WTC11 (cell line): ENCODE measurements at regions not wholly inside any gene's neighbourhood (a gene's known extent, or its start where the extent isn't known, plus 50 kb on each side); places are given as distances from the start of the nearest gene placed in this dataset.

Source experiments
- ATAC-seq: fragments of 200-7000 bp; cut with Tn5 transposase; 2 replicates; pipeline ENCODE4 v1.10.0; 2021; ENCODE audit warnings: mild to moderate bottlenecking, moderate library complexity
- CTCF ChIA-PET: fragments of 300-600 bp; sonication (Branson Sonifier 250); formaldehyde crosslinking; loops from one replicate; lab custom pipeline; 2021; ENCODE audit warnings: antibody characterized with exemption; lab: Charles Lee
- POLR2A ChIA-PET: fragments of 350-600 bp; sonication (Branson Sonifier 250); formaldehyde crosslinking; loops from one replicate; lab custom pipeline; 2021; ENCODE audit warnings: antibody characterized with exemption; lab: Charles Lee
- DNase-seq: peaks from one replicate; pipeline ENCODE4 v3.0.0; 2021; ENCODE audit warnings: low spot score
- H3K27ac Mint-ChIP-seq: 2 replicates; pipeline ENCODE4 v1.8.0; 2021; ENCODE audit warnings: mixed read lengths
- H3K27me3 Mint-ChIP-seq: 2 replicates; pipeline ENCODE4 v1.8.0; 2021; ENCODE audit warnings: low read depth, mild to moderate bottlenecking, moderate library complexity, mixed read lengths
- H3K36me3 Mint-ChIP-seq: 2 replicates; pipeline ENCODE4 v1.8.0; 2021; ENCODE audit warnings: mixed read lengths
- H3K4me1 Mint-ChIP-seq: 2 replicates; pipeline ENCODE4 v1.8.0; 2022; ENCODE audit warnings: mixed read lengths
- H3K4me3 Mint-ChIP-seq: 2 replicates; pipeline ENCODE4 v1.8.0; 2021; ENCODE audit warnings: mild to moderate bottlenecking, moderate library complexity, mixed read lengths
- H3K9me3 Mint-ChIP-seq: 2 replicates; pipeline ENCODE4 v1.8.0; 2021; ENCODE audit warnings: mixed read lengths
- ATF1 ChIP-seq: sonication (generic); formaldehyde crosslinking; IDR thresholded peaks from 2 replicates; pipeline ENCODE4 v1.8.1; 2023; ENCODE audit warnings: mild to moderate bottlenecking, moderate library complexity, missing genetic modification reagents
- ESRRA ChIP-seq: sonication (generic); formaldehyde crosslinking; IDR thresholded peaks from 2 replicates; pipeline ENCODE4 v1.8.1; 2022; ENCODE audit warnings: mild to moderate bottlenecking, missing genetic modification reagents, borderline replicate concordance
- ETV6 ChIP-seq: sonication (generic); formaldehyde crosslinking; IDR thresholded peaks from 2 replicates; pipeline ENCODE4 v1.8.1; 2022; ENCODE audit warnings: mild to moderate bottlenecking, missing genetic modification reagents
- FOXP1 ChIP-seq: sonication (generic); formaldehyde crosslinking; IDR thresholded peaks from 2 replicates; pipeline ENCODE4 v1.8.0; 2022; ENCODE audit warnings: missing genetic modification reagents, mild to moderate bottlenecking, moderate library complexity, borderline replicate concordance
- JAZF1 ChIP-seq: fragments of 250-450 bp; sonication (Bioruptor Pico); IDR thresholded peaks from 2 replicates; pipeline ENCODE4 v1.9.0; 2021; ENCODE audit warnings: moderate library complexity, mild to moderate bottlenecking, inconsistent platforms
- NFATC4 ChIP-seq: fragments of 250-450 bp; sonication (Bioruptor Pico); IDR thresholded peaks from 2 replicates; pipeline ENCODE4 v1.9.0; 2021; ENCODE audit warnings: mild to moderate bottlenecking
- NFE2L1 ChIP-seq: sonication (generic); formaldehyde crosslinking; IDR thresholded peaks from 2 replicates; pipeline ENCODE4 v1.8.1; 2023; ENCODE audit warnings: missing genetic modification reagents
- NFYB ChIP-seq: sonication (generic); formaldehyde crosslinking; conservative IDR thresholded peaks from 2 replicates; pipeline ENCODE4 v1.8.0; 2022; ENCODE audit warnings: low read depth, missing genetic modification reagents
- OVOL2 ChIP-seq: fragments of 250-450 bp; sonication (Bioruptor Pico); IDR thresholded peaks from 2 replicates; pipeline ENCODE4 v1.9.0; 2021; ENCODE audit warnings: mild to moderate bottlenecking, borderline replicate concordance
- PRRX2 ChIP-seq: fragments of 250-450 bp; sonication (Bioruptor Pico); IDR thresholded peaks from 2 replicates; pipeline ENCODE4 v1.8.0; 2021; ENCODE audit warnings: mild to moderate bottlenecking
- SMAD4 ChIP-seq: sonication (generic); formaldehyde crosslinking; IDR thresholded peaks from 2 replicates; pipeline ENCODE4 v1.8.0; 2022; ENCODE audit warnings: mild to moderate bottlenecking, missing genetic modification reagents
- TEAD1 ChIP-seq: sonication (generic); formaldehyde crosslinking; IDR thresholded peaks from 2 replicates; pipeline ENCODE4 v1.8.0; 2022; ENCODE audit warnings: mild to moderate bottlenecking, missing genetic modification reagents
- TP53 ChIP-seq: sonication (generic); formaldehyde crosslinking; IDR thresholded peaks from 2 replicates; pipeline ENCODE4 v1.8.1; 2023; ENCODE audit warnings: mild to moderate bottlenecking, missing genetic modification reagents
- ZNF232 ChIP-seq: sonication (generic); formaldehyde crosslinking; IDR thresholded peaks from 2 replicates; pipeline ENCODE4 v1.8.0; 2022; ENCODE audit warnings: mild to moderate bottlenecking, missing genetic modification reagents
- TF ChIP-seq, protein P1 (sequence below): sonication (generic); formaldehyde crosslinking; IDR thresholded peaks from 2 replicates; pipeline ENCODE4 v1.8.1; 2022; ENCODE audit warnings: mild to moderate bottlenecking, missing genetic modification reagents, moderate library complexity, borderline replicate concordance
- TF ChIP-seq, protein P2 (sequence below): fragments of 200-600 bp; IDR thresholded peaks from 2 replicates; pipeline ENCODE4 v1.8.0; 2022; ENCODE audit warnings: antibody characterized with exemption
- TF ChIP-seq, protein P3 (sequence below): fragments of 250-450 bp; sonication (Bioruptor Pico); IDR thresholded peaks from 2 replicates; pipeline ENCODE4 v1.9.0; 2021; ENCODE audit warnings: mild to moderate bottlenecking
- TF ChIP-seq, protein P4 (sequence below): fragments of 250-450 bp; sonication (Bioruptor Pico); IDR thresholded peaks from 2 replicates; pipeline ENCODE4 v1.8.0; 2021; ENCODE audit warnings: mild to moderate bottlenecking
- TF ChIP-seq, protein P5 (sequence below): sonication (generic); formaldehyde crosslinking; IDR thresholded peaks from 2 replicates; pipeline ENCODE4 v1.8.1; 2022; ENCODE audit warnings: missing genetic modification reagents, borderline replicate concordance
- TF ChIP-seq, protein P6 (sequence below): sonication (generic); formaldehyde crosslinking; conservative IDR thresholded peaks from 2 replicates; pipeline ENCODE4 v1.8.1; 2022; ENCODE audit warnings: mild to moderate bottlenecking, missing genetic modification reagents
- TF ChIP-seq, protein P7 (sequence below): fragments of 250-450 bp; sonication (Bioruptor Pico); IDR thresholded peaks from 2 replicates; pipeline ENCODE4 v2.1.2; 2022; ENCODE audit warnings: mild to moderate bottlenecking, moderate library complexity

DNA sequence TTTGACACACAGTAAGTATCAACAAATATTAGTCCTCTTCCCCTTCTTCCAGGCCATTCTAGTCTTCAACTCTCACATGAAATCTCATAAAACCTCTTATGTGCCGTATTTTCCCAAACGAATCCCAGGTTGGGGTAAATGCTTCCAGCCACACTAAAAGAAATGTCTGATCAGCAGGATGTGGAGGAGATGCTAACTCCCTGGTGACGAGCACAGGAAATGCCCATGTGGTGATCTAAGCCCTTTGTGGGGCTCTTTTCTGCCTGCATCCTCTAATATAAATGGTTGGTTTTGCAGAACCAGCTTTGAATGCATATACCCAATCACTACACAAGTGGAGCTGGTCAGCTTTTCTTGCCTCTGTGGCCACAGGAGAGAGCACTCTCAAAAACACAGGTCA, 498.2 kb upstream of the ERCC4 start (continued):
- TF ChIP-seq, protein P1, sequence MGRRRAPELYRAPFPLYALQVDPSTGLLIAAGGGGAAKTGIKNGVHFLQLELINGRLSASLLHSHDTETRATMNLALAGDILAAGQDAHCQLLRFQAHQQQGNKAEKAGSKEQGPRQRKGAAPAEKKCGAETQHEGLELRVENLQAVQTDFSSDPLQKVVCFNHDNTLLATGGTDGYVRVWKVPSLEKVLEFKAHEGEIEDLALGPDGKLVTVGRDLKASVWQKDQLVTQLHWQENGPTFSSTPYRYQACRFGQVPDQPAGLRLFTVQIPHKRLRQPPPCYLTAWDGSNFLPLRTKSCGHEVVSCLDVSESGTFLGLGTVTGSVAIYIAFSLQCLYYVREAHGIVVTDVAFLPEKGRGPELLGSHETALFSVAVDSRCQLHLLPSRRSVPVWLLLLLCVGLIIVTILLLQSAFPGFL (CRISPR knock-in tag): no peak

DNA sequence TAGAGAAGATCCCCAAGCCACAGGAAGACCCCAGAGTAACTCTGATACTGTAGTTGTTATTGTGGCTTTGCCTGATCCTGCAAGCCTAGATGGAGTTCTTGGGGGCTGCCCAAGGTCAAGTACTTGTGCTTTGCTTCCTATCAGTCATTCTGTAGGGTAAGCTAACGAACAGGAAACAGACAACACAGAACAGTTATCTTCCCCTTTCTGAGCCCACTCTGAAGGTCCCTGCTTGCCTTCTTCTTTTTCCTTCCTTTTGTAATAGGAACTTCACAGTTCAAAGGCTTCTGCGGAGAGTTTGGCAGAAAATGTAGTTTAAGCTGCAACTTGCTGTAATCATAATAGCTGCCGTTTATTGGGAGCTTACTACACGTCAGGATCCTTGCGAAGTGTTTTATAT, 494.1 kb upstream of the ERCC4 start:
- Mint-ChIP-seq H3K9me3 (peaks cover 22% of the 10 kb centered on the region), H3K4me1 (peaks cover 26% of the 10 kb centered on the region), H3K27ac (peak overlapping the region; percentile 50; the same call in 1 of the 2 replicates), H3K27me3 (no peaks in the 10 kb centered on the region), H3K4me3 (no peak overlapping the region), H3K36me3 (peaks cover 18% of the 10 kb centered on the region)
- ATAC-seq: no peak
- TF ChIP-seq TEAD1 (CRISPR knock-in tag) (no peak), ZNF232 (no peak), ETV6 (CRISPR knock-in tag) (no peak), TP53 (CRISPR knock-in tag) (no peak), NFE2L1 (CRISPR knock-in tag) (no peak), SMAD4 (CRISPR knock-in tag) (no peak)
- TF ChIP-seq, protein P2, sequence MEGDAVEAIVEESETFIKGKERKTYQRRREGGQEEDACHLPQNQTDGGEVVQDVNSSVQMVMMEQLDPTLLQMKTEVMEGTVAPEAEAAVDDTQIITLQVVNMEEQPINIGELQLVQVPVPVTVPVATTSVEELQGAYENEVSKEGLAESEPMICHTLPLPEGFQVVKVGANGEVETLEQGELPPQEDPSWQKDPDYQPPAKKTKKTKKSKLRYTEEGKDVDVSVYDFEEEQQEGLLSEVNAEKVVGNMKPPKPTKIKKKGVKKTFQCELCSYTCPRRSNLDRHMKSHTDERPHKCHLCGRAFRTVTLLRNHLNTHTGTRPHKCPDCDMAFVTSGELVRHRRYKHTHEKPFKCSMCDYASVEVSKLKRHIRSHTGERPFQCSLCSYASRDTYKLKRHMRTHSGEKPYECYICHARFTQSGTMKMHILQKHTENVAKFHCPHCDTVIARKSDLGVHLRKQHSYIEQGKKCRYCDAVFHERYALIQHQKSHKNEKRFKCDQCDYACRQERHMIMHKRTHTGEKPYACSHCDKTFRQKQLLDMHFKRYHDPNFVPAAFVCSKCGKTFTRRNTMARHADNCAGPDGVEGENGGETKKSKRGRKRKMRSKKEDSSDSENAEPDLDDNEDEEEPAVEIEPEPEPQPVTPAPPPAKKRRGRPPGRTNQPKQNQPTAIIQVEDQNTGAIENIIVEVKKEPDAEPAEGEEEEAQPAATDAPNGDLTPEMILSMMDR: no peak
- TF ChIP-seq, protein P3, sequence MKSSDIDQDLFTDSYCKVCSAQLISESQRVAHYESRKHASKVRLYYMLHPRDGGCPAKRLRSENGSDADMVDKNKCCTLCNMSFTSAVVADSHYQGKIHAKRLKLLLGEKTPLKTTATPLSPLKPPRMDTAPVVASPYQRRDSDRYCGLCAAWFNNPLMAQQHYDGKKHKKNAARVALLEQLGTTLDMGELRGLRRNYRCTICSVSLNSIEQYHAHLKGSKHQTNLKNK: no peak
- TF ChIP-seq, protein P4, sequence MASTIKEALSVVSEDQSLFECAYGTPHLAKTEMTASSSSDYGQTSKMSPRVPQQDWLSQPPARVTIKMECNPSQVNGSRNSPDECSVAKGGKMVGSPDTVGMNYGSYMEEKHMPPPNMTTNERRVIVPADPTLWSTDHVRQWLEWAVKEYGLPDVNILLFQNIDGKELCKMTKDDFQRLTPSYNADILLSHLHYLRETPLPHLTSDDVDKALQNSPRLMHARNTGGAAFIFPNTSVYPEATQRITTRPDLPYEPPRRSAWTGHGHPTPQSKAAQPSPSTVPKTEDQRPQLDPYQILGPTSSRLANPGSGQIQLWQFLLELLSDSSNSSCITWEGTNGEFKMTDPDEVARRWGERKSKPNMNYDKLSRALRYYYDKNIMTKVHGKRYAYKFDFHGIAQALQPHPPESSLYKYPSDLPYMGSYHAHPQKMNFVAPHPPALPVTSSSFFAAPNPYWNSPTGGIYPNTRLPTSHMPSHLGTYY (CRISPR knock-in tag): no peak
- TF ChIP-seq, protein P5, sequence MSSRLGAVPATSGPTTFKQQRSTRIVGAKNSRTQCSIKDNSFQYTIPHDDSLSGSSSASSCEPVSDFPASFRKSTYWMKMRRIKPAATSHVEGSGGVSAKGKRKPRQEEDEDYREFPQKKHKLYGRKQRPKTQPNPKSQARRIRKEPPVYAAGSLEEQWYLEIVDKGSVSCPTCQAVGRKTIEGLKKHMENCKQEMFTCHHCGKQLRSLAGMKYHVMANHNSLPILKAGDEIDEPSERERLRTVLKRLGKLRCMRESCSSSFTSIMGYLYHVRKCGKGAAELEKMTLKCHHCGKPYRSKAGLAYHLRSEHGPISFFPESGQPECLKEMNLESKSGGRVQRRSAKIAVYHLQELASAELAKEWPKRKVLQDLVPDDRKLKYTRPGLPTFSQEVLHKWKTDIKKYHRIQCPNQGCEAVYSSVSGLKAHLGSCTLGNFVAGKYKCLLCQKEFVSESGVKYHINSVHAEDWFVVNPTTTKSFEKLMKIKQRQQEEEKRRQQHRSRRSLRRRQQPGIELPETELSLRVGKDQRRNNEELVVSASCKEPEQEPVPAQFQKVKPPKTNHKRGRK (CRISPR knock-in tag): no peak
- ChIA-PET POLR2A (no interaction called here), CTCF (interaction anchor here (0.6 to 1.9 kb wide), 6 partner anchors 8 to 527 kb away, joined by 3 to 9 read pairs (median 4); no protein-coding TSS in a partner anchor)
- DNase-seq: no peak

DNA sequence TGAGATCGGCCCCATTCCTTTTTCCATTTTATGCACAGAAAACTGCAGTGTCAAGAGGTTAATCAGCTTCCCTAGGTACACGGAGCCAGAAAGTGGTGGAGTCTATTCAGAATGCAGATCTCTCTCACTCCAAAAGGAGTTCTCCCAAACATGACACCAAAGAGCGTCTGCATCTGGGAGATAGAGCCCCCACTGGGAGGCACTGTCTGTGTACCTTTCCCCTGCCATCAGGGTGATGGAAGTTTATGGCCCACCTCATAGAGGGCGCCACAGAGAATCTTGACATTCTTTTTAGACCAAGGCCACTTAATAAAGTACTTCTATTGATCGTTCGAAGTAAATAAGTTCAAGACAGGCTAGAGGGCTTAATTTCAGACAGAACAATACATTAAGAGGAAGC, 493.7 kb upstream of the ERCC4 start:
- ATAC-seq: peak; percentile 88
- ChIA-PET CTCF (interaction anchor here (0.6 to 1.9 kb wide), 7 partner anchors 8 to 528 kb away, joined by 3 to 9 read pairs (median 3); no protein-coding TSS in a partner anchor), POLR2A (no interaction called here)
- Mint-ChIP-seq H3K4me1 (peaks cover 23% of the 10 kb centered on the region), H3K27ac (no peak overlapping the region), H3K4me3 (no peak overlapping the region), H3K27me3 (no peaks in the 10 kb centered on the region), H3K36me3 (peaks cover 18% of the 10 kb centered on the region), H3K9me3 (peaks cover 22% of the 10 kb centered on the region)
- peak; percentile 39 for DNase-seq
- TF ChIP-seq, protein P6, sequence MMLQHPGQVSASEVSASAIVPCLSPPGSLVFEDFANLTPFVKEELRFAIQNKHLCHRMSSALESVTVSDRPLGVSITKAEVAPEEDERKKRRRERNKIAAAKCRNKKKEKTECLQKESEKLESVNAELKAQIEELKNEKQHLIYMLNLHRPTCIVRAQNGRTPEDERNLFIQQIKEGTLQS (CRISPR knock-in tag): no peak
- no peak for TF ChIP-seq OVOL2 (CRISPR knock-in tag)
- TF ChIP-seq NFYB: no peak
- TF ChIP-seq PRRX2 (CRISPR knock-in tag): no peak
- TF ChIP-seq, protein P2: no peak
- TF ChIP-seq, protein P5 (CRISPR knock-in tag): no peak
- TF ChIP-seq, protein P7, sequence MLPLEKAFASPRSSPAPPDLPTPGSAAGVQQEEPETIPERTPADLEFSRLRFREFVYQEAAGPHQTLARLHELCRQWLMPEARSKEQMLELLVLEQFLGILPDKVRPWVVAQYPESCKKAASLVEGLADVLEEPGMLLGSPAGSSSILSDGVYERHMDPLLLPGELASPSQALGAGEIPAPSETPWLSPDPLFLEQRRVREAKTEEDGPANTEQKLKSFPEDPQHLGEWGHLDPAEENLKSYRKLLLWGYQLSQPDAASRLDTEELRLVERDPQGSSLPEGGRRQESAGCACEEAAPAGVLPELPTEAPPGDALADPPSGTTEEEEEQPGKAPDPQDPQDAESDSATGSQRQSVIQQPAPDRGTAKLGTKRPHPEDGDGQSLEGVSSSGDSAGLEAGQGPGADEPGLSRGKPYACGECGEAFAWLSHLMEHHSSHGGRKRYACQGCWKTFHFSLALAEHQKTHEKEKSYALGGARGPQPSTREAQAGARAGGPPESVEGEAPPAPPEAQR: no peak
- TF ChIP-seq ZNF232: no peak
- TF ChIP-seq, protein P3: no peak
- no peak for TF ChIP-seq ATF1 (CRISPR knock-in tag)
- no peak for TF ChIP-seq ESRRA (CRISPR knock-in tag)
- TF ChIP-seq NFATC4 (CRISPR knock-in tag): no peak
- no peak for TF ChIP-seq FOXP1
- no peak for TF ChIP-seq JAZF1
